Vagina (tissue), 2 donors: ENCODE measurements at regions not wholly inside any gene's neighbourhood (a gene's known extent, or its start where the extent isn't known, plus 50 kb on each side); places are given as distances from the start of the nearest gene placed in this dataset.

Experiments used
- POLR2A ChIP-seq, 2 donors: fragments of 450-650 bp; IDR thresholded peaks; one replicate each; pipeline ENCODE4 v1.6.1; 2017; ENCODE audit warnings: antibody characterized with exemption in 2 of 2, mild to moderate bottlenecking in 2 of 2, moderate library complexity in 2 of 2
- POLR2AphosphoS5 ChIP-seq, 2 donors: sonication (generic); formaldehyde crosslinking; IDR thresholded peaks; one replicate each; pipeline ENCODE4 v1.9.0; 2017; ENCODE audit warnings: antibody characterized with exemption in 2 of 2, mild to moderate bottlenecking in 2 of 2, low read depth in 1 of 2; ENCODE audit not compliant: insufficient read depth in 1 of 2
- TF ChIP-seq, protein P1 (sequence below), 3 experiments: fragments of 450-650 bp in 2 of 3; fragments of 200-600 bp in 1 of 3; sonication (generic) in 1 of 3; IDR thresholded peaks; one replicate each; pipeline ENCODE4 v1.5.1; 2017 to 2019; ENCODE audit warnings: antibody characterized with exemption in 3 of 3, mild to moderate bottlenecking in 2 of 3, moderate library complexity in 2 of 3

DNA sequence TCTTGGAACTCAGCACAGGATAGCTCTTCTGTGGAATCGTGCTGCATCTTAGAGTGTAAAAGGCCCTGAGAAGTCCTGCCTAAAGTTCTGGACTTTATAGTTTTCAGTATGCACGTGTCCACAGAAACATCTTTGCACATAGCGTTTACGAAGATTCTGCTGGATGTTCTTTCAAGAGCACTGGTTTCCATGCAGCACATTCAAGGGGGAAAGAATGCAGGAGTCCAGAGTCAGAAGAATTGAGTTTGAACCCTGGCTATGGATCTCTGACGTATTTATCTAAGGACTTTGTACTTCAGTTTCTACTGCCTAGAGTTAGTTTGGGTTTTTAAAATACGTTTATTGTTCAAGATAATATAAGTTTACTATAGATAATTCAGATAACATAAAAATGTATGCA, 282.8 kb upstream of the ZMIZ1 start:
- TF ChIP-seq, protein P1, sequence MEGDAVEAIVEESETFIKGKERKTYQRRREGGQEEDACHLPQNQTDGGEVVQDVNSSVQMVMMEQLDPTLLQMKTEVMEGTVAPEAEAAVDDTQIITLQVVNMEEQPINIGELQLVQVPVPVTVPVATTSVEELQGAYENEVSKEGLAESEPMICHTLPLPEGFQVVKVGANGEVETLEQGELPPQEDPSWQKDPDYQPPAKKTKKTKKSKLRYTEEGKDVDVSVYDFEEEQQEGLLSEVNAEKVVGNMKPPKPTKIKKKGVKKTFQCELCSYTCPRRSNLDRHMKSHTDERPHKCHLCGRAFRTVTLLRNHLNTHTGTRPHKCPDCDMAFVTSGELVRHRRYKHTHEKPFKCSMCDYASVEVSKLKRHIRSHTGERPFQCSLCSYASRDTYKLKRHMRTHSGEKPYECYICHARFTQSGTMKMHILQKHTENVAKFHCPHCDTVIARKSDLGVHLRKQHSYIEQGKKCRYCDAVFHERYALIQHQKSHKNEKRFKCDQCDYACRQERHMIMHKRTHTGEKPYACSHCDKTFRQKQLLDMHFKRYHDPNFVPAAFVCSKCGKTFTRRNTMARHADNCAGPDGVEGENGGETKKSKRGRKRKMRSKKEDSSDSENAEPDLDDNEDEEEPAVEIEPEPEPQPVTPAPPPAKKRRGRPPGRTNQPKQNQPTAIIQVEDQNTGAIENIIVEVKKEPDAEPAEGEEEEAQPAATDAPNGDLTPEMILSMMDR (IDR thresholded peaks at IDR 0.05): no peak
- TF ChIP-seq POLR2A (IDR thresholded peaks at IDR 0.05) (no peak), POLR2AphosphoS5 (IDR thresholded peaks at IDR 0.05; ENCODE audit: insufficient read depth in 1 of 2, low read depth in 1 of 2) (no peak)
